CD14-positive monocyte (primary cell): ENCODE measurements at regions not wholly inside any gene's neighbourhood (a gene's known extent, or its start where the extent isn't known, plus 50 kb on each side); places are given as distances from the start of the nearest gene placed in this dataset.

ENCODE experiments used
- DNase-seq, 3 donors: peaks; one replicate each; pipeline ENCODE4 v3.0.0-alpha.2; 2011 to 2022
- H2AFZ ChIP-seq: 2 replicates; pipeline ENCODE4 v1.6.0; 2012; ENCODE audit warnings: mild to moderate bottlenecking, low read depth, low read length, inconsistent platforms; ENCODE audit not compliant: insufficient read depth, poor library complexity, severe bottlenecking
- H3K27ac ChIP-seq, 2 donors: 1 replicate in 1 of 2; 2 replicates in 1 of 2; pipeline ENCODE4 v1.5.1; 2012 to 2013; ENCODE audit warnings: low read length in 2 of 2, control low read depth in 1 of 2, inconsistent platforms in 1 of 2, low read depth in 1 of 2, mild to moderate bottlenecking in 1 of 2
- H3K27me3 ChIP-seq, 2 donors: one replicate each; pipeline versions ENCODE4 v1.6.0 to v1.6.1; 2011 to 2013; ENCODE audit warnings: low read length in 2 of 2; ENCODE audit not compliant: control insufficient read depth in 2 of 2, insufficient read depth in 2 of 2
- H3K36me3 ChIP-seq, 2 donors: replicated peaks in 1 of 2; 1 replicate in 1 of 2; 2 replicates in 1 of 2; pipeline versions ENCODE4 v1.5.1 to v1.6.1; 2012 to 2013; ENCODE audit warnings: low read length in 2 of 2, control low read depth in 1 of 2, inconsistent platforms in 1 of 2, mild to moderate bottlenecking in 1 of 2; ENCODE audit not compliant: insufficient read depth in 2 of 2, control insufficient read depth in 1 of 2
- H3K4me1 ChIP-seq, 2 donors: 1 replicate in 1 of 2; 2 replicates in 1 of 2; pipeline versions ENCODE4 v1.5.1 to v1.6.1; 2012 to 2013; ENCODE audit warnings: low read length in 2 of 2, control low read depth in 1 of 2, inconsistent platforms in 1 of 2, mild to moderate bottlenecking in 1 of 2, moderate library complexity in 1 of 2; ENCODE audit not compliant: insufficient read depth in 2 of 2, control insufficient read depth in 1 of 2
- H3K4me2 ChIP-seq: replicated peaks from 2 replicates; pipeline ENCODE3; 2012; ENCODE audit warnings: low read length, moderate library complexity, mild to moderate bottlenecking; ENCODE audit not compliant: poor library complexity, severe bottlenecking; ENCODE audit errors: extremely low read depth
- H3K4me3 ChIP-seq, 3 experiments: fragments of 200-600 bp in 1 of 3; sonication (generic) in 1 of 3; replicated peaks in 1 of 3; 1 replicate in 2 of 3; 2 replicates in 1 of 3; pipeline ENCODE4 v1.5.1; 2011 to 2013; ENCODE audit warnings: low read length in 3 of 3, mild to moderate bottlenecking in 3 of 3, control low read depth in 2 of 3, low read depth in 2 of 3, inconsistent platforms in 1 of 3, moderate library complexity in 1 of 3
- H3K79me2 ChIP-seq: 2 replicates; pipeline ENCODE4 v1.6.0; 2012; ENCODE audit warnings: mild to moderate bottlenecking, control low read depth, inconsistent platforms, low read length, moderate library complexity; ENCODE audit not compliant: insufficient read depth
- H3K9ac ChIP-seq: 2 replicates; pipeline ENCODE4 v1.6.0; 2017; ENCODE audit warnings: low read length, mild to moderate bottlenecking; ENCODE audit not compliant: insufficient read depth, poor library complexity, severe bottlenecking
- H3K9me3 ChIP-seq, 2 donors: replicated peaks in 1 of 2; 1 replicate in 1 of 2; 2 replicates in 1 of 2; pipeline versions ENCODE4 v1.5.1 to v1.6.1; 2012 to 2013; ENCODE audit warnings: low read length in 2 of 2, control low read depth in 1 of 2; ENCODE audit not compliant: control insufficient read depth in 1 of 2, insufficient read depth in 1 of 2
- H4K20me1 ChIP-seq: 2 replicates; pipeline ENCODE4 v1.6.0; 2012; ENCODE audit warnings: mild to moderate bottlenecking, low read length, control low read depth, moderate library complexity; ENCODE audit not compliant: insufficient read depth
- H3K27ac Mint-ChIP-seq, 7 donors: one replicate each; pipeline ENCODE4 v1.8.0; 2020; ENCODE audit warnings: mild to moderate bottlenecking in 7 of 7, mixed read lengths in 7 of 7, moderate library complexity in 6 of 7, inconsistent platforms in 2 of 7
- H3K27me3 Mint-ChIP-seq, 3 donors: one replicate each; pipeline ENCODE4 v1.8.0; 2021 to 2022; ENCODE audit warnings: low read depth in 3 of 3, mild to moderate bottlenecking in 3 of 3, mixed read lengths in 3 of 3, moderate library complexity in 3 of 3, inconsistent platforms in 1 of 3
- H3K36me3 Mint-ChIP-seq, 2 donors: one replicate each; pipeline ENCODE4 v1.8.0; 2020; ENCODE audit warnings: mixed read lengths in 2 of 2, inconsistent platforms in 1 of 2, mild to moderate bottlenecking in 1 of 2
- H3K4me1 Mint-ChIP-seq: one replicate; pipeline ENCODE4 v1.8.0; 2020; ENCODE audit warnings: mild to moderate bottlenecking, mixed read lengths
- H3K4me3 Mint-ChIP-seq, 2 donors: one replicate each; pipeline ENCODE4 v1.8.0; 2020; ENCODE audit warnings: mild to moderate bottlenecking in 2 of 2, mixed read lengths in 2 of 2, moderate library complexity in 1 of 2
- H3K9me3 Mint-ChIP-seq, 7 donors: one replicate each; pipeline ENCODE4 v1.8.0; 2020 to 2022; ENCODE audit warnings: mixed read lengths in 7 of 7, mild to moderate bottlenecking in 6 of 7, moderate library complexity in 6 of 7, inconsistent platforms in 2 of 7
- CTCF ChIP-seq: fragments of 200-600 bp; IDR thresholded peaks from one replicate; pipeline ENCODE4 v1.8.0; 2022; ENCODE audit warnings: antibody characterized with exemption, mild to moderate bottlenecking
- WGBS: methylation state at CpG from one replicate; pipeline ENCODE4 v1.1.5; 2013; ENCODE audit warnings: missing lambda C conversion rate; ENCODE audit not compliant: insufficient coverage; 5-methylcytosine and 5-hydroxymethylcytosine counted together
- intact Hi-C, 2 donors: fragments of 100-400 bp; cut with micrococcal nuclease; formaldehyde crosslinking; loops; one replicate each; pipeline versions ENCODE4 v1.15.0 to v1.15.1; 2023

DNA sequence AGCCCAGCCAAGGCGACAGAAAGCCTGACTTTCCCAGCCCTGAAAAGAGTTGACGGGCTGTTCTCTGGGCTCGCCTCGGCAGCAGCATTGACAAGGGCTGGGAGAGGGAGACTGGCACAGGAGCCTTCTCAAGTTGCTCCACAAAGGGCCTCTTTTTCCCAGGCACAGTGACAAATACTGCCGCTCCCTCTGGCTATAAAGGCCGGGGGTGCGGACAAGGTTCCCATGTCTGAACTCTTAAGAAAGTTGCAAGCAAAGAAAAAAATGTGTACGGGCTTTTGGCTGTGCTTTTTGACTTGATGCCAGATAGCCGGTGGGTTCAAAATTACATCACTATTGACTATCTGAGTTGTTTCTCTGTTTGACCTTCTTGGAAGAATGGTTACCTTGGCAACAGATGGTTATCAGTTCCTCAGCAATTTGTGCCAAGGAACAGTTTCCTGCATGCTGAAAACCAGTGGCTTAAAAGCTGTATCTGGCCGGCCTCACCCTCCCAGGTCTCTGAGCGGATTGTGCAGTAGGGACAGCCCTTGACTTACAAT, 115.9 kb upstream of the EEPD1 start:
- H3K36me3 Mint-ChIP-seq, result no peaks in the 10 kb centered on the region
- peaks cover 7 to 9% (median 8%) of the 10 kb centered on the region in 3 donors for H3K27me3 Mint-ChIP-seq
- TF ChIP-seq CTCF, result no peak
- H3K4me1 Mint-ChIP-seq, result peaks cover 6% of the 10 kb centered on the region
- no peaks in the 10 kb centered on the region for H4K20me1 ChIP-seq
- H3K9ac ChIP-seq, result no peak overlapping the region
- no peak overlapping the region for H2AFZ ChIP-seq
- DNase-seq, result no peak
- H3K9me3 Mint-ChIP-seq, result peaks cover 0 to 3% (median 0%) of the 10 kb centered on the region in 7 donors
- whole genome bisulfite sequencing, result 44% methylated on average over 7 of the region's 11 CpGs
- H3K27ac ChIP-seq, result no peak overlapping the region
- H3K4me3 Mint-ChIP-seq, result no peak overlapping the region
- H3K9me3 ChIP-seq, result no peaks in the 10 kb centered on the region
- intact Hi-C loops, result no loop called here
- H3K79me2 ChIP-seq, result no peaks in the 10 kb centered on the region
- no peak overlapping the region for H3K4me2 ChIP-seq
- no peak overlapping the region for H3K27ac Mint-ChIP-seq
- H3K36me3 ChIP-seq, result no peaks in the 10 kb centered on the region
- no peaks in the 10 kb centered on the region for H3K4me1 ChIP-seq
- H3K27me3 ChIP-seq, result peaks cover 0 to 1% of the 10 kb centered on the region in 2 donors
- no peak overlapping the region for H3K4me3 ChIP-seq

GRCh38 chr7:36038063-36038721, 114.9 kb upstream of the EEPD1 start:
- intact Hi-C loops, result no loop called here

More at GRCh38 chr7:36038063-36038721, 114.9 kb upstream of the EEPD1 start:
- Mint-ChIP-seq H3K4me1 (peaks cover 6% of the 10 kb centered on the region), H3K36me3 (no peaks in the 10 kb centered on the region), H3K27ac (no peak overlapping the region), H3K9me3 (peaks cover 0 to 2% (median 0%) of the 10 kb centered on the region in 7 donors), H3K27me3 (peaks cover 5 to 9% (median 5%) of the 10 kb centered on the region in 3 donors), H3K4me3 (no peak overlapping the region)
- TF ChIP-seq CTCF, result no peak
- no peak for DNase-seq
- Histone ChIP-seq H3K9me3 (no peaks in the 10 kb centered on the region), H3K79me2 (no peaks in the 10 kb centered on the region), H3K27me3 (no peaks in the 10 kb centered on the region), H2AFZ (no peak overlapping the region), H3K36me3 (no peaks in the 10 kb centered on the region), H3K4me3 (no peak overlapping the region), H4K20me1 (no peaks in the 10 kb centered on the region), H3K27ac (no peak overlapping the region), H3K4me1 (no peaks in the 10 kb centered on the region), H3K4me2 (no peak overlapping the region), H3K9ac (no peak overlapping the region)
- WGBS, result 96% methylated on average over 3 of the region's 7 CpGs
